ENCODE measurements at regions not wholly inside any gene's neighbourhood (a gene's known extent, or its start where the extent isn't known, plus 50 kb on each side); places are given as distances from the start of the nearest gene placed in this dataset.

DNA sequence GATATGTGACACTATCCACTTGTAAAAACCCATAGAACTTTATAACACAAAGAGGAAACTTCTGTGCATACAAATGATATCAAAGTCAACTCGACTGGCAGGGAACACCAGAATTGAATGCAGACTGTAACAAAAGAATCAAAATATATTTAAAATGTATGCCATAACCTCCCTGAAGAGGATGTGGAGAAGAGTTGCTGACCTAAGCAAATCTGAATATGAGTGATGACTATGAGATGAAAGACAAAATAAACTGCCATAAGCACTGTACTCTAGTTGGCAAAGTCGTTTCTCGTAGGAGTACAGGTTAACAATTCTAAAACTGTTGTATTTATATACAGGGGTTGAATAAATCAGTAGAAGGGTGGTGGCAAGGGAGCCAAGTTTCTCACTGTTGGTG lies 482.1 kb downstream of the OCA2 start:
- ATAC-seq (ENCODE audit: insufficient read depth, low FRiP score) = no peak
- WGBS, 2 donors = 75 to 77% methylated on average over 3 of the region's 3 CpGs
- Histone ChIP-seq H3K36me3 (ENCODE audit: control insufficient read depth in 4 of 4, insufficient read depth in 4 of 4, low read length in 4 of 4) (no peaks in the 10 kb centered on the region), H3K4me3 (no peak overlapping the region), H3K4me1 (ENCODE audit: control insufficient read depth in 5 of 5, insufficient read depth in 5 of 5, low read length in 5 of 5) (no peaks in the 10 kb centered on the region), H3K27ac (ENCODE audit: low read depth in 1 of 2, low read length in 1 of 2) (no peak overlapping the region), H3K9me3 (ENCODE audit: control insufficient read depth in 4 of 4, insufficient read depth in 3 of 4, low read length in 3 of 4) (no peaks in the 10 kb centered on the region), H3K9ac (ENCODE audit: insufficient read depth in 1 of 2, low read length in 2 of 2) (no peak overlapping the region), H3K27me3 (ENCODE audit: control insufficient read depth in 3 of 3, insufficient read depth in 3 of 3, low read length in 2 of 3) (no peaks in the 10 kb centered on the region)
- DNase-seq = no peak
- TF ChIP-seq, protein P1, sequence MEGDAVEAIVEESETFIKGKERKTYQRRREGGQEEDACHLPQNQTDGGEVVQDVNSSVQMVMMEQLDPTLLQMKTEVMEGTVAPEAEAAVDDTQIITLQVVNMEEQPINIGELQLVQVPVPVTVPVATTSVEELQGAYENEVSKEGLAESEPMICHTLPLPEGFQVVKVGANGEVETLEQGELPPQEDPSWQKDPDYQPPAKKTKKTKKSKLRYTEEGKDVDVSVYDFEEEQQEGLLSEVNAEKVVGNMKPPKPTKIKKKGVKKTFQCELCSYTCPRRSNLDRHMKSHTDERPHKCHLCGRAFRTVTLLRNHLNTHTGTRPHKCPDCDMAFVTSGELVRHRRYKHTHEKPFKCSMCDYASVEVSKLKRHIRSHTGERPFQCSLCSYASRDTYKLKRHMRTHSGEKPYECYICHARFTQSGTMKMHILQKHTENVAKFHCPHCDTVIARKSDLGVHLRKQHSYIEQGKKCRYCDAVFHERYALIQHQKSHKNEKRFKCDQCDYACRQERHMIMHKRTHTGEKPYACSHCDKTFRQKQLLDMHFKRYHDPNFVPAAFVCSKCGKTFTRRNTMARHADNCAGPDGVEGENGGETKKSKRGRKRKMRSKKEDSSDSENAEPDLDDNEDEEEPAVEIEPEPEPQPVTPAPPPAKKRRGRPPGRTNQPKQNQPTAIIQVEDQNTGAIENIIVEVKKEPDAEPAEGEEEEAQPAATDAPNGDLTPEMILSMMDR (IDR thresholded peaks at IDR 0.05; ENCODE audit: control extremely low read depth, extremely low read depth) = no peak

DNA sequence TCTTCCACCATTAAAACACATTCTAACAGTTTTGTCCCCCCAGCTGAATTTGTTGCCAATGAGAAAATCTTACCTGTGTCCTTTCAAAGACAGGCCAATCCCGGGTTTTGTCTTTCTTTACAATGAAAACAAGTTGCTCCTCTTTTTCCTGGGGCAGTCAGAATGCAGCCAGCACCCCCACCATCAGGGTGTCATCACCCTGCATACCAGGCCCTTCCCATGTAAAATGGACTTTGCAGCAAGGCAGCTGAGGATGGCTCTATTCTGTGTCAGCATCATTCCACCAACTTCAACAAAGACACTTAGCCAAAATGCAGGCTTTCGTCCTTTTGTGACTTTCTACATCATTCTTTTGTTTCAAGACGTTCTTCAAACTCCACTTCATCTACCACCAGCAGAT lies 490.9 kb downstream of the OCA2 start:
- H3K27me3 ChIP-seq (ENCODE audit: control insufficient read depth in 3 of 3, insufficient read depth in 3 of 3, low read length in 2 of 3) = no peaks in the 10 kb centered on the region
- no peak for ATAC-seq (ENCODE audit: insufficient read depth, low FRiP score)
- no peaks in the 10 kb centered on the region for H3K36me3 ChIP-seq (ENCODE audit: control insufficient read depth in 4 of 4, insufficient read depth in 4 of 4, low read length in 4 of 4)
- DNase-seq = no peak
- H3K9me3 ChIP-seq (ENCODE audit: control insufficient read depth in 4 of 4, insufficient read depth in 3 of 4, low read length in 3 of 4) = peaks cover 0 to 3% (median 1%) of the 10 kb centered on the region in 4 donors
- H3K4me1 ChIP-seq (ENCODE audit: control insufficient read depth in 5 of 5, insufficient read depth in 5 of 5, low read length in 5 of 5) = peaks cover 0 to 8% (median 0%) of the 10 kb centered on the region in 5 donors
- no peak overlapping the region for H3K9ac ChIP-seq (ENCODE audit: insufficient read depth in 1 of 2, low read length in 2 of 2)
- H3K27ac ChIP-seq (ENCODE audit: low read depth in 1 of 2, low read length in 1 of 2) = no peak overlapping the region
- WGBS, 2 donors = 70 to 73% methylated on average over 3 of the region's 3 CpGs
- no peak overlapping the region for H3K4me3 ChIP-seq
- TF ChIP-seq, protein P1 (IDR thresholded peaks at IDR 0.05; ENCODE audit: control extremely low read depth, extremely low read depth) = no peak

DNA sequence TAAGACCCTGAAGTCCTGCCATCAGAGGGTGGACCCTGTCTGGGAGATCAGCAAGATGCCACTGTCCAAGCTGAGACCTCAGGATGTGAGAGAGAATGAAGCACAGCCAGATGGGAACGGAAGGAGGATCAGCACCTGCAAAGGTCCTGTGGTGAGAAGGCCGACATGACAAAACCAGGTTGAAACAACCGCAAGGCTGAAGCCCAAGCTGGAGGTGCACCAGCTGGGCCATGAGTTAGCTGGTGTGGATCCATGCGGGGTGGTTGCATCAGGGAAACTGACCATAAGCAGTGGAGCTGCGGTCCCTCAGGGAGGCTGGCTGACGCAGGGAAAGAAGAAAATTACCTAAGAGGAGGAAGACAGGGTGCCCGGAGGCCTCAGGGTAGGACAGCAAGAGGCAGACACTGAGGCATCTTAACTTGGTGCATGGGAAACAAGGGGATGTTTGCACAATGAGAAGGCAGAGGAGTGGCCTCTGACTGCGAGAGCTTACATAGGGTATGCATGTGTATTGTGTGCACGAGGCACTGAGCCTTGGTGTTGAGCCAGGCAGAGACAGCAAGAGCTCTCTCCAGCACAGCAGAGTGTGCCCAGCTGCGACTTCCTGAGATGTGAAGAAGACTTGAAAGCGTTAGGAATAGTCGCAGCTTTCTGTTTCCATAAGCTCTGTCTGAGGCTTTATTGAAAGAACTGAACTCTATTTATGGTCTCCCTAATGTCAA lies 497.7 kb downstream of the OCA2 start:
- DNase-seq = peak; percentile 87 to 96 (median 90)
- H3K9me3 ChIP-seq (ENCODE audit: control insufficient read depth in 4 of 4, insufficient read depth in 3 of 4, low read length in 3 of 4) = peaks cover 0 to 17% (median 1%) of the 10 kb centered on the region in 4 donors
- no peak overlapping the region for H3K4me3 ChIP-seq
- H3K36me3 ChIP-seq (ENCODE audit: control insufficient read depth in 4 of 4, insufficient read depth in 4 of 4, low read length in 4 of 4) = no peaks in the 10 kb centered on the region
- TF ChIP-seq, protein P1 (IDR thresholded peaks at IDR 0.05; ENCODE audit: control extremely low read depth, extremely low read depth) = no peak
- ATAC-seq (ENCODE audit: insufficient read depth, low FRiP score) = no peak
- H3K27ac ChIP-seq (ENCODE audit: low read depth in 1 of 2, low read length in 1 of 2) = no peak overlapping the region
- no peaks in the 10 kb centered on the region for H3K27me3 ChIP-seq (ENCODE audit: control insufficient read depth in 3 of 3, insufficient read depth in 3 of 3, low read length in 2 of 3)
- H3K9ac ChIP-seq (ENCODE audit: insufficient read depth in 1 of 2, low read length in 2 of 2) = no peak overlapping the region
- 64 to 65% methylated on average over 12 of the region's 12 CpGs for WGBS, 2 donors
- H3K4me1 ChIP-seq (ENCODE audit: control insufficient read depth in 5 of 5, insufficient read depth in 5 of 5, low read length in 5 of 5) = peaks cover 0 to 33% (median 12%) of the 10 kb centered on the region in 5 donors

All from lung (tissue), 11 donors.